GM12891 (cell line): ENCODE measurements at regions not wholly inside any gene's neighbourhood (a gene's known extent, or its start where the extent isn't known, plus 50 kb on each side); places are given as distances from the start of the nearest gene placed in this dataset.

ENCODE experiments used
- POLR2A ChIP-seq: IDR thresholded peaks from 2 replicates; pipeline ENCODE4 v1.6.1; 2011; ENCODE audit warnings: low read depth, low read length, control low read depth
- POLR2AphosphoS5 ChIP-seq: IDR thresholded peaks from 2 replicates; pipeline ENCODE4 v1.6.1; 2011; ENCODE audit warnings: low read depth, low read length, control low read depth
- POU2F2 ChIP-seq: IDR thresholded peaks from 2 replicates; pipeline ENCODE4 v1.6.1; 2011; ENCODE audit warnings: low read depth, mild to moderate bottlenecking, control low read depth, low read length, moderate library complexity
- SPI1 ChIP-seq: IDR thresholded peaks from 2 replicates; pipeline ENCODE4 v1.6.1; 2011; ENCODE audit warnings: low read depth, low read length, control low read depth

GRCh38 chr3:41104147-41104546 is 95.2 kb upstream of the CTNNB1 start:
- TF ChIP-seq POLR2A (no peak), POU2F2 (no peak), POLR2AphosphoS5 (no peak), SPI1 (no peak)
